NCI-H146 (cell line): ENCODE measurements at regions not wholly inside any gene's neighbourhood (a gene's known extent, or its start where the extent isn't known, plus 50 kb on each side); places are given as distances from the start of the nearest gene placed in this dataset.

ENCODE experiments used
- DNase-seq: peaks from one replicate; lab custom pipeline; 2025; lab: John Stamatoyannopoulos, UW

GRCh38 chr5:143495821-143496275 lies 92.4 kb upstream of the NR3C1 start:
- no peak for DNase-seq

DNA sequence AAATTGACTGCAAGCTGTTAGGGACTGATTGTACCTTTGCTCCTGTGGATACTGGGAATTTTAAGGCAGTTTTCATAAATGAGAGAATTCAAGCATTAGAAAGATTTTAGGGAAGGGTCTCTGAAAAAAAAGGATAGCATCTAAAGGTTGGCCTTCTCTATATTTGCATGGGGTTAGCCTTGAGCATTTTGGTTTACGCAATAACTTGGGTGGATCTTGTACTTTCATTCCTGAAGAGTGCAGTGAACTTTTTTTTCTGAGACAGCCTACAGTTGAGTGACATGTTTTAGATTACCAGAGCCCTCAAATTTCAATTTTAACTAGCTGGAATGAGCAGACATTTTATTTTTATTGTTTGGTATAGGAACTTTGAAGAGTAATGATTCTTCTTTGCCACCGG lies 91.6 kb upstream of the NR3C1 start:
- DNase-seq, result no peak

- no peak for DNase-seq
These were observed 91.1 kb upstream of the NR3C1 start for GRCh38 chr5:143494595-143494994.

DNA sequence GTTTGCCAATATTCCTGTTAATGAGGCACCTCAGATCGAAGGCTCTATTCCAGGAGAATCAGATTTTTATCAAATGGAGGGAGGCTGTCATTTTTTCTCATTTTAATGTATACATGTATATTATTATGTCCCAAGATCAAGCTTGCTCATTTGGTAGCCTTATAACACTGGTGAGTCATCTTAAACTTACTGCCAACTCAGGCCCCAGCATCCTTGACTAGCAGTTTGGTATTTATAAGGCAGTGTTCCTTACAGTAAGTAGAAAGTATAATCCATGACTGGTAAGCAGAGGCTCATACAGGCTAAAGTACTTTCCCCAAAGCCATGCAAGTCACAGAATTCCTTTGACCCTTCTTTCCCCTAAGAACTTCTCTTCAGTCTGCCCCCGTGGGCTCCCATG lies 90.7 kb upstream of the NR3C1 start:
- DNase-seq, result no peak

- DNase-seq, result no peak
These were observed 89.3 kb upstream of the NR3C1 start for GRCh38 chr5:143492783-143493182.

DNA sequence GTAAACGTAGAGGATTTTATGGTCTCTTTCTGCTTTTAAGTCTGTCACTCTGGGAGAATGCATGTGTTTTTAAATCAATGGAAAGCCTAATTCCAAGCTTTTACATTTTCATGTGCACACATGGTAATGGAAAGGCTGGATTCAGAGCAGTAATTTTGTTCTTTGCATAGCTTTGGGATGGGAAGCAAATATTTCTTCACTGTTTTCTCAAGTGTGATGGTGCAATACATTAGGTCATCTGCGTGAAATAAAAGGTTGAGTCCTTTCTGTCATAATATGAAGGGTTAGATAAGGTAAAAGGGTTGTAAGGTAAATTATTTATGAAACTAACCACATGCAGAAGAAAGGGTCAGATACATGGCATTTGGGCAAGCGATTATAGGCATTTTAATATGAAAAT lies 88.2 kb upstream of the NR3C1 start:
- no peak for DNase-seq

- no peak for DNase-seq
These were observed 84.9 kb upstream of the NR3C1 start for GRCh38 chr5:143488381-143488780.

DNA sequence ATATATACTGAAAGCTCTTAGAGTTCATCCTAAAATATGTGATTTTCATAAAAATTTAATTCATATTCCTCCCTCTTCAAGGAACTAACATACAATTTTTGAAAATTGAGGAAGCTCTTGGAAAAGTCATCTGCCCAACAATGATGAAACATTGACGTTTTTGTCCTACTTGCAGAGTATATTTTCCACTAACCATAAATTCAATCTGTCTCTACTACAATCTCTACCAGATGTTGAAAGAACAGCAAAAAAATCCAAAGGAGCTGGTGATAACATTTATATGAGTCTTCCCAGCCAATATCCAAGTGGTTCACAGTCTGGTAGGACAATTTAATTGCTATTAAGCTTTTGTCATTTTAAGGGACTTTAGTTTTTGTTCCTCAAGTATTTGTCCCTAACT lies 81.1 kb upstream of the NR3C1 start:
- DNase-seq, result no peak

- no peak for DNase-seq
These were observed 78.4 kb upstream of the NR3C1 start for GRCh38 chr5:143481697-143482531.

DNA sequence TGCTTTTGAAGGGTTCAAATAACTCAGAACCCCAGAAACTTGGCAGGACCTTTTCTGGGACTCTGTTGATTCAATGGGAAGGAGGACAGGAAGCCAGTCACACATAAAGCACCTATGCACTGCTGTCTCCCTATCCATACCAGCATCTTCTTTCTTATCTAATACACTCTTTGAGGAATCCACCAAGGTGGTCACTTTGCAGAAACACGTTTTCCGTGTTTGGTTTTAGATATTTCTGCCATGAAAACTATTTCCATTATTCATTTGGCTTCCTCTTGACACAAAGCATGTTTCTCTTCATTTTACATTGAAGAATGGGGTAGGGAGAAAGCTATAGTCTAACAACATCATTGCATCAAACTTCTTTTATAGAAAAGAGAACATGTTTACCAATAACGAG lies 76.5 kb upstream of the NR3C1 start:
- no peak for DNase-seq

DNA sequence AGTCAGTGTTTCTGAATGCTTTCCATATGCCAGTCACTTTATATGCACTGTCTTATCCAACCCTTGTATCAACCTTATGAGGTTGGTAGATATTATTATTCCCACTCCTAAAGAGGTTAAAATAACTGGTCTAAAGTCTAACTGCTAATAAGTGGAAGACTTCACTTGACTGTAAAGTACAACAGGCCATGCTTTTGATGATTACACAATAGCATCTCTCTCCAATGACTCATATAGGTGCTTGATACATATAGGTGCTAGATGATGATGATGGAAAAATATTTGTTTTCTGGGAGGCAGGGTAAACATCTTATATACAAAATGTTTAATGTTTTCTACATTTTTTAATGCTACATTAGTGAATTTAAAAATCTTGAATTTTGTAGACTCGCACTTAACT lies 75.9 kb upstream of the NR3C1 start:
- no peak for DNase-seq

DNA sequence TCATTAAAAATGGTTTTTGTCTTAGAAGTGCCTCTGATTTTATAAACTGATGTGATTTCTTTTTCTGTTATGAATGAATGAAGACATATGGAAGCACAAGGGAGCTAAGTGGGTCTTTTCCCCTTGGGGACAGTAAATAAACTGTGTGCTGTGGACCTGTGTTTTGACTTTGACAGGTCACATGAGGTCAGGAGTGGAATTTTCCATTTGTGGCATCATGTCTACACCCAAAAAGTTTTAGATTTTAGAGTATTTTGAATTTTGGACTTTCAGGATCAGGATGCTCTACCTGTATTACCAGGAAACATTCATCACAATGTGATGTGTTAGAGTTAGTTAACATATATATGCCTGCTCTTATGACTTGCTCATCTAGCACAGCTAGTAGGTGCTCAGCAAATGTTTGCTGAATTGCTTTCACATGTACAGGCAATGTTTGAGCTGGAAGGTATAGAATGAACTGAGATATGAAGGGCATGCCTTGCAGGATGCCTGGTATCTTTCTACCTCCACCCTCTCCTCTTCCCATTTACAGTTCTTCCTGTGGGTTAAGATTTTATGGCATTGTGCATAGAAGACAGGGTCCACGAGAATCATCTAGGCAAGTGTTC lies 73.2 kb upstream of the NR3C1 start:
- DNase-seq, result no peak

- DNase-seq, result no peak
These were observed 71.1 kb upstream of the NR3C1 start for GRCh38 chr5:143474616-143475015.

DNA sequence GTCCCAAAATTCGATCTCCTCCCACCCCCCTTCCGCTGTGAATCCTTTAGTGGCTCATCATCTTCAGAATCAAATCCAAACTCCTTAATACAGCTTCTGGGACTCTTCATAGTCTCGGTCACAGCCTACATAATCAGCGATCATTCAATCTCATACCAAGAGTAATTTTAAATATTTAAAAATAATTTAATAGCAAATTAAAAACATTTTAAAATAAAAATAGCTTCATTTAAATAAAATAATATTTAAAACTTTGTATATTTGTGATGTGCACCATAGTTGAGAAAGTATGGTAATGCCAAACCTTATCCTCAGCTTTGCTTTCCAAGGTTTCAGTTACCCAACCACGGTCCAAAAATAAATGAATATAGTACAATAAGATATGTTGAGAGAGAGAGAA lies 70.0 kb upstream of the NR3C1 start:
- no peak for DNase-seq

GRCh38 chr5:143472576-143472975 lies 69.1 kb upstream of the NR3C1 start:
- no peak for DNase-seq

DNA sequence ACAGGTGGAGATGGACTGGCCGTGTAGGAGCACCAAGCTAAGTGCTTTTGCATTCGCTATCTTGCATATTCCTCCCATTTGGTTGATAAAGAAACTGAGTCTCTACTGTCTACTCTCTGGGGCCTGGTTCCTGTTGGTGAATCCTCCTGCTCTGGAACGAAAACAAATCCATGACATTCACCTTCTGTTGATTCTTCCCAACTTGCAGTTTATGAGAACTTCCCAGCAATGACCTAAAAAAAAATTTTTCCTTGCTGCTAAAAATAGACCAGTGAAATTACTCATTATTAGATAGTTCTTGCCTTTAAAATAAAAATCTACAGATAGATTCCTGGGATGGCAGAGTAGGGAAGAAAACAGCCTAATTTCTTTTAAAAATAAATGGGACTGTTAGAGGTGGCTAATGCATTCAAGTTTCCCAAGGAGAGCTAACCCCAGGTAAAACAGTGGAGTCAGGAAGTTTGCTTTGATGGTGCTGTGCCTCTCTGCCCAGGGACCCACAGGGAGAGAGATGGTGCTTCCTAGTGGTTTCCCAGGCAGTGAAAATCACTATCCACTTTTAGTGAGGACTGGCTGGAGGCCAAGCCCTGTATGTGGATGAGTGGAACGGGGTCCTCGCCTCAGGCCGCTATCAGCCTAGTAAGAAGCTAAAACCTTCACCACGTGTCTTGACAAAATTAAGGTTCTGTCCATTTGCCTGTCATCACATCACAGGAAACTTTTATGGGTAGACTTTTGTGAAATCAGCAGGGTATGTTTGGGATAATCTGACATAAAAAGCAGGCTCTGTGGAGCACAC lies 68.4 kb upstream of the NR3C1 start:
- DNase-seq, result no peak

- DNase-seq, result no peak
These were observed 67.6 kb upstream of the NR3C1 start for GRCh38 chr5:143471041-143471509.

GRCh38 chr5:143470120-143470519 lies 66.6 kb upstream of the NR3C1 start:
- no peak for DNase-seq

GRCh38 chr5:143469125-143469524 lies 65.6 kb upstream of the NR3C1 start:
- DNase-seq, result no peak

- no peak for DNase-seq
These were observed 63.1 kb upstream of the NR3C1 start for GRCh38 chr5:143466632-143467031.

GRCh38 chr5:143464723-143465490 lies 61.4 kb upstream of the NR3C1 start:
- DNase-seq, result no peak

DNA sequence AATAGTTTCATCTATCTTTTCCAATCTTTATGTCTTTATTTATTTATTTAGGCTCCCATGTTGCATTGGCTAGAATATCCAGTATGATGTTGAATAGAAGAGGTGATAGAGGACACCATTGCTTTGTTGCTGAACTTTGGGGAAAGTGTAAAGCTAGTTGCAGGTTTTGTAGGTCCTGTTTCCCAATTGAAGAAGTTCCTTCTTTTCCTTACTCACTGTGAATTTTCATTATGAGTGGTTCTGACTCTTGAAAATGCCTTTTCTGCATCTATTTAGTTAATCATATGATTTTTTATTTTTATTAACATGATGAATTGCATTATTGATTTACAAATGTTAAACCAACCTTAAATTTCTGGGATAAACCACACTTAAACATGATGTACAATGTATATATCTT lies 58.9 kb upstream of the NR3C1 start:
- DNase-seq, result no peak
